ENCODE measurements at regions not wholly inside any gene's neighbourhood (a gene's known extent, or its start where the extent isn't known, plus 50 kb on each side); places are given as distances from the start of the nearest gene placed in this dataset.

- Histone ChIP-seq H3K4me1 (ENCODE audit: control insufficient read depth, insufficient read depth, low read length, poor library complexity, severe bottlenecking) (peaks cover 17% of the 10 kb centered on the region), H3K9me3 (ENCODE audit: control insufficient read depth, low read length) (no peaks in the 10 kb centered on the region), H3K36me3 (ENCODE audit: control insufficient read depth, insufficient read depth, low read length) (no peaks in the 10 kb centered on the region), H3K4me3 (ENCODE audit: extremely low read depth, insufficient read depth, low read length, poor library complexity, severe bottlenecking) (no peak overlapping the region), H3K27ac (ENCODE audit: low read depth, low read length, severe bottlenecking) (no peak overlapping the region)
- WGBS, 2 experiments (ENCODE audit: insufficient coverage in 2 of 2), result 22 to 42% methylated on average over 2 to 6 of the region's 11 CpGs
These were observed 828.8 kb upstream of the MBL2 start for GRCh38 chr10:53601260-53601875.

- H3K9me3 ChIP-seq (ENCODE audit: control insufficient read depth, low read length), result no peaks in the 10 kb centered on the region
- no peaks in the 10 kb centered on the region for H3K36me3 ChIP-seq (ENCODE audit: control insufficient read depth, insufficient read depth, low read length)
- peak overlapping the region; percentile 85 for H3K27ac ChIP-seq (ENCODE audit: low read depth, low read length, severe bottlenecking)
- WGBS, 2 experiments (ENCODE audit: insufficient coverage in 2 of 2), result 0 to 27% methylated on average over 2 of the region's 2 CpGs
- no peak overlapping the region for H3K4me3 ChIP-seq (ENCODE audit: extremely low read depth, insufficient read depth, low read length, poor library complexity, severe bottlenecking)
- H3K4me1 ChIP-seq (ENCODE audit: control insufficient read depth, insufficient read depth, low read length, poor library complexity, severe bottlenecking), result peaks cover 17% of the 10 kb centered on the region
These were observed 826.3 kb upstream of the MBL2 start for GRCh38 chr10:53598914-53599313.

- Histone ChIP-seq H3K4me3 (ENCODE audit: extremely low read depth, insufficient read depth, low read length, poor library complexity, severe bottlenecking) (no peak overlapping the region), H3K27ac (ENCODE audit: low read depth, low read length, severe bottlenecking) (peak overlapping the region; percentile 85), H3K4me1 (ENCODE audit: control insufficient read depth, insufficient read depth, low read length, poor library complexity, severe bottlenecking) (peaks cover 17% of the 10 kb centered on the region), H3K9me3 (ENCODE audit: control insufficient read depth, low read length) (no peaks in the 10 kb centered on the region), H3K36me3 (ENCODE audit: control insufficient read depth, insufficient read depth, low read length) (no peaks in the 10 kb centered on the region)
- 17 to 51% methylated on average over 1 to 2 of the region's 2 CpGs for WGBS, 2 experiments (ENCODE audit: insufficient coverage in 2 of 2)
These were observed 825.3 kb upstream of the MBL2 start for GRCh38 chr10:53597835-53598251.

DNA sequence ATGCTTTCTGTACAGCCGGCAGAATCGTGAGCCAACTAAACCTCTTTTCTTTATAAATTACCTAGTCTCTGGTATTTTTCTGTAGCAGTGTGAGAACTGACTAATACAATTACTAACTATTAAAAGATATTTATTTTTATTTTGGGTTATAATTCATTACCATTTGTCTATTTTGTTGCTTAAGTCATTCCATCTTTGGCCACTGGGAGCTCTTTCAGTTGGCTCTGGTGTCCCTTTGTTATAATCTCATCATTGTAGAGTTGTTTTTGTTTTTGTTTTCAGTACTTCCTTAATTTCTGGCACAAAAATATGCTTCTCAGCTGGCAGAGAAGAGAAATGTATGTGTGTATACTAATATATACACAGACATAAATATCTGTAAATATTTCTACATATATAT lies 807.9 kb upstream of the MBL2 start:
- WGBS, 2 experiments (ENCODE audit: insufficient coverage in 2 of 2), result no CpG with 5 or more reads among the region's 2 CpGs
- no peak overlapping the region for H3K27ac ChIP-seq (ENCODE audit: low read depth, low read length, severe bottlenecking)
- H3K4me1 ChIP-seq (ENCODE audit: control insufficient read depth, insufficient read depth, low read length, poor library complexity, severe bottlenecking), result no peaks in the 10 kb centered on the region
- no peaks in the 10 kb centered on the region for H3K9me3 ChIP-seq (ENCODE audit: control insufficient read depth, low read length)
- H3K36me3 ChIP-seq (ENCODE audit: control insufficient read depth, insufficient read depth, low read length), result no peaks in the 10 kb centered on the region
- H3K4me3 ChIP-seq (ENCODE audit: extremely low read depth, insufficient read depth, low read length, poor library complexity, severe bottlenecking), result no peak overlapping the region

DNA sequence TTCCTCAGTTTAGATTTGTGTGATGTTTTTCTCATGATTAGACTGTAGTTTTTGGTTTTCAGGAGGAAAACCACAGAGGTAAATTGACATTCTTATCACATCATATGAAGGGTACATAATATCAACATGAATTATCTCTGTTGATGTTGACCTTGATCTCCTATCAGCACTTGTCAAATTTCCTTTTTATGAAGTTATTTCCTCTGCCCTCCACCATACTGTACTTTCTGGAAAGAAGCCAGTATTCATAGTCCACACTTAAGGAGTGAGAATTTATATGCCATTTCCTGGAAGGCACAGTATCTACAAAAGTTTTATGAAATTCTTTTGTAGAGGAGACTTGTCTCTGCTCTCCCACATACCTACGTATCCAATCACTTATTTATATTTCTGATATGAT lies 807.2 kb upstream of the MBL2 start:
- Histone ChIP-seq H3K9me3 (ENCODE audit: control insufficient read depth, low read length) (no peaks in the 10 kb centered on the region), H3K27ac (ENCODE audit: low read depth, low read length, severe bottlenecking) (no peak overlapping the region), H3K36me3 (ENCODE audit: control insufficient read depth, insufficient read depth, low read length) (no peaks in the 10 kb centered on the region), H3K4me1 (ENCODE audit: control insufficient read depth, insufficient read depth, low read length, poor library complexity, severe bottlenecking) (no peaks in the 10 kb centered on the region), H3K4me3 (ENCODE audit: extremely low read depth, insufficient read depth, low read length, poor library complexity, severe bottlenecking) (no peak overlapping the region)
- no CpG with 5 or more reads among the region's 1 CpG for WGBS, 2 experiments (ENCODE audit: insufficient coverage in 2 of 2)

GRCh38 chr10:53574024-53574423 lies 801.4 kb upstream of the MBL2 start:
- Histone ChIP-seq H3K4me3 (ENCODE audit: extremely low read depth, insufficient read depth, low read length, poor library complexity, severe bottlenecking) (no peak overlapping the region), H3K9me3 (ENCODE audit: control insufficient read depth, low read length) (no peaks in the 10 kb centered on the region), H3K4me1 (ENCODE audit: control insufficient read depth, insufficient read depth, low read length, poor library complexity, severe bottlenecking) (no peaks in the 10 kb centered on the region), H3K36me3 (ENCODE audit: control insufficient read depth, insufficient read depth, low read length) (no peaks in the 10 kb centered on the region), H3K27ac (ENCODE audit: low read depth, low read length, severe bottlenecking) (no peak overlapping the region)
- 80% methylated on average over 1 of the region's 3 CpGs; no CpG with 5 or more reads in 1 of the 2 experiments for WGBS, 2 experiments (ENCODE audit: insufficient coverage in 2 of 2)

DNA sequence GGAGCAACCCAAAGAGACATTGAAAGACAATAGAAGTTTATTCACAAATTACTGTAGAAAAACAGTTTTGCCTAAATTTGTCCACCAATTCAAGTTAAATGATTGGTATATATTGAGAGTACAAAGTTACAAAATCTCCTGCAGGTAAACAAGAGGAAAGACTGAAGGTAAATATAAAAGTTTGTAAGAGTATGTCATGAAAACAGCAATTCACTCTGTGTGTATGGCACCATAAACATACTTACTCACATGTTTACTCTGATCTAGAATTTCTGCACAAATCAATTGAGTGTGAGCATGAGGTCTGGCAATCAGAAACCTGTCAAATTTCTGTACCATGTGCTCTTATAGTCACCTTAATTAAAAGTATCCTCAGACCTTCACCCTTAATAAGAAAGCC lies 800.9 kb upstream of the MBL2 start:
- Histone ChIP-seq H3K4me1 (ENCODE audit: control insufficient read depth, insufficient read depth, low read length, poor library complexity, severe bottlenecking) (no peaks in the 10 kb centered on the region), H3K27ac (ENCODE audit: low read depth, low read length, severe bottlenecking) (no peak overlapping the region), H3K36me3 (ENCODE audit: control insufficient read depth, insufficient read depth, low read length) (no peaks in the 10 kb centered on the region), H3K9me3 (ENCODE audit: control insufficient read depth, low read length) (no peaks in the 10 kb centered on the region), H3K4me3 (ENCODE audit: extremely low read depth, insufficient read depth, low read length, poor library complexity, severe bottlenecking) (no peak overlapping the region)

DNA sequence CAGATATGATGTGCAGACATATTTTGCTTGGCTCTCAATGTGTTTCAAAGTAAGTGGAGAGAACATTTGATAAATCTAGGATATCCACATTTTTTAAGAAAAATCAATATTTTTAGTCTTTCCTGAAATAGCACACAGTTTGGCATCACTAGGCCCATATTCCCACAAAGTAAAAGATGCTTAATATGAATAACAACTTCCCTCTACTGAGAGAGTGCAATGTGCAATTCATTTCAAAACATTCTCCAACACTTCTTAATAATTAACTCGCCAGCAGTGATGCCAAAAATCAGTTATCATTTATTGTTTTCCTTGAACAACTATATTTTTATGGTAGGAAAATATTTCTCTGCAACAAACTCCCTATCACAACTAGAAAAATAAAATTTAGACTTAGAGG lies 800.2 kb upstream of the MBL2 start:
- H3K27ac ChIP-seq (ENCODE audit: low read depth, low read length, severe bottlenecking), result no peak overlapping the region
- no peak overlapping the region for H3K4me3 ChIP-seq (ENCODE audit: extremely low read depth, insufficient read depth, low read length, poor library complexity, severe bottlenecking)
- no CpG with 5 or more reads among the region's 1 CpG for WGBS, 2 experiments (ENCODE audit: insufficient coverage in 2 of 2)
- H3K9me3 ChIP-seq (ENCODE audit: control insufficient read depth, low read length), result no peaks in the 10 kb centered on the region
- H3K36me3 ChIP-seq (ENCODE audit: control insufficient read depth, insufficient read depth, low read length), result no peaks in the 10 kb centered on the region
- no peaks in the 10 kb centered on the region for H3K4me1 ChIP-seq (ENCODE audit: control insufficient read depth, insufficient read depth, low read length, poor library complexity, severe bottlenecking)

DNA sequence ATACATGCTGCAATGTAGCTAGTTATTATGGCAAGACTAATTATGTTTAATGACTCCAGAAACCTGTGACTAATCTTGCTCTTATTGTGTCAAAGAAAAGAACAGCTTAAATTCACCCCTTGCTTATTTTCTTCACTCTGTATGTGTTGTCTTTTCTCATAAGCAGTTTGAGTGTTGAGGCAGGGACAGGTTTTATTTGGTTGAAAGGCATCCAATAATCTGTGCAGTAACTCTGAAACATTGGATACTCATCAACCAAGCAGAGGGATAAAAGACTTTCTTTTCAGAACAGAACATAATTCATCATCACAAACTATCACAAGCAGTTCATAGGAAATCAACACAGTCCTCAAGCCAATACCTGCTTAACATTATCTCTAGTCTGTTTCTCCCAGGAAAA lies 797.6 kb upstream of the MBL2 start:
- Histone ChIP-seq H3K36me3 (ENCODE audit: control insufficient read depth, insufficient read depth, low read length) (no peaks in the 10 kb centered on the region), H3K4me1 (ENCODE audit: control insufficient read depth, insufficient read depth, low read length, poor library complexity, severe bottlenecking) (no peaks in the 10 kb centered on the region), H3K27ac (ENCODE audit: low read depth, low read length, severe bottlenecking) (no peak overlapping the region), H3K4me3 (ENCODE audit: extremely low read depth, insufficient read depth, low read length, poor library complexity, severe bottlenecking) (no peak overlapping the region), H3K9me3 (ENCODE audit: control insufficient read depth, low read length) (no peaks in the 10 kb centered on the region)

DNA sequence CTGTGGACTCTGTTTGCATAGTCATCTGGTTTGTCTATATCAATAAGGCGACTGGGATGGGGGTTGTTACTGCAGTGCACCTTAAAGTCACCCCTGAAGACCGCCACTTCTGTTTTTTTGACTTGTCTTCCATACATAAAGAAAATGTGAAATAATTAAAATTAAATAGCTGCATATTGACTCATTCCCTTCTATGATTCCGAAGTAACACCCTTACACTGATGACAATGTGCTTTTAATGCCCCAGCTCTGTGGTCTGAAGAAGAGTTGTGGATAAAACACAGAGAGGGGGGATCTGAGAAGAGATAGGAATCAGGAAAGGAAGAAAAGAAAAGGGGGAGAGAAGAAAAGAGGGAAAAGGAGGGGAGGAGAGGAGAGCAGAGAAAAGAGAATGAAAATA lies 796.9 kb upstream of the MBL2 start:
- Histone ChIP-seq H3K36me3 (ENCODE audit: control insufficient read depth, insufficient read depth, low read length) (no peaks in the 10 kb centered on the region), H3K4me1 (ENCODE audit: control insufficient read depth, insufficient read depth, low read length, poor library complexity, severe bottlenecking) (no peaks in the 10 kb centered on the region), H3K27ac (ENCODE audit: low read depth, low read length, severe bottlenecking) (no peak overlapping the region), H3K9me3 (ENCODE audit: control insufficient read depth, low read length) (no peaks in the 10 kb centered on the region), H3K4me3 (ENCODE audit: extremely low read depth, insufficient read depth, low read length, poor library complexity, severe bottlenecking) (no peak overlapping the region)
- no CpG with 5 or more reads among the region's 3 CpGs for WGBS, 2 experiments (ENCODE audit: insufficient coverage in 2 of 2)

- WGBS, 2 experiments (ENCODE audit: insufficient coverage in 2 of 2), result no CpG with 5 or more reads among the region's 1 CpG
- no peak overlapping the region for H3K4me3 ChIP-seq (ENCODE audit: extremely low read depth, insufficient read depth, low read length, poor library complexity, severe bottlenecking)
- no peaks in the 10 kb centered on the region for H3K4me1 ChIP-seq (ENCODE audit: control insufficient read depth, insufficient read depth, low read length, poor library complexity, severe bottlenecking)
These were observed 776.1 kb upstream of the MBL2 start for GRCh38 chr10:53548664-53549063.

More at GRCh38 chr10:53548664-53549063, 776.1 kb upstream of the MBL2 start:
- Histone ChIP-seq H3K9me3 (ENCODE audit: control insufficient read depth, low read length) (no peaks in the 10 kb centered on the region), H3K27ac (ENCODE audit: low read depth, low read length, severe bottlenecking) (no peak overlapping the region), H3K36me3 (ENCODE audit: control insufficient read depth, insufficient read depth, low read length) (no peaks in the 10 kb centered on the region)
